HG02885 (cell line): ENCODE measurements at regions not wholly inside any gene's neighbourhood (a gene's known extent, or its start where the extent isn't known, plus 50 kb on each side); places are given as distances from the start of the nearest gene placed in this dataset.

Experiments
- ATAC-seq: cut with Tn5 transposase; IDR thresholded peaks from one replicate; pipeline ENCODE4 v1.9.1; 2021; ENCODE audit warnings: mild to moderate bottlenecking; ENCODE audit not compliant: unreplicated experiment, poor library complexity

GRCh38 chr7:155138204-155138603, 68.1 kb downstream of the HTR5A start:
- ATAC-seq = no peak

GRCh38 chr7:155141562-155141961, 71.4 kb downstream of the HTR5A start:
- ATAC-seq = no peak

GRCh38 chr7:155143381-155143780, 73.3 kb downstream of the HTR5A start:
- no peak for ATAC-seq

GRCh38 chr7:155144371-155144770, 74.2 kb downstream of the HTR5A start:
- ATAC-seq = no peak

- no peak for ATAC-seq
Measured at GRCh38 chr7:155145477-155146255, 75.5 kb downstream of the HTR5A start.

GRCh38 chr7:155147172-155147571, 77.0 kb downstream of the HTR5A start:
- no peak for ATAC-seq

GRCh38 chr7:155147624-155148023, 77.5 kb downstream of the HTR5A start:
- no peak for ATAC-seq

GRCh38 chr7:155153676-155154075, 83.6 kb downstream of the HTR5A start:
- ATAC-seq = no peak

GRCh38 chr7:155154586-155154985, 84.5 kb downstream of the HTR5A start:
- no peak for ATAC-seq

GRCh38 chr7:155161690-155162089, 91.6 kb downstream of the HTR5A start:
- ATAC-seq = no peak

- ATAC-seq = no peak
Measured at GRCh38 chr7:155162422-155162821, 92.3 kb downstream of the HTR5A start.

- ATAC-seq = no peak
Measured at GRCh38 chr7:155163696-155164095, 93.6 kb downstream of the HTR5A start.

GRCh38 chr7:155164316-155164715, 94.2 kb downstream of the HTR5A start:
- ATAC-seq = no peak

GRCh38 chr7:155166108-155166507, 96.0 kb downstream of the HTR5A start:
- no peak for ATAC-seq

GRCh38 chr7:155166673-155167370, 96.7 kb downstream of the HTR5A start:
- peak; percentile 82 for ATAC-seq

- no peak for ATAC-seq
Measured at GRCh38 chr7:155167706-155168365, 97.7 kb downstream of the HTR5A start.

- ATAC-seq = no peak
Measured at GRCh38 chr7:155168597-155169480, 98.7 kb downstream of the HTR5A start.

GRCh38 chr7:155169498-155170065, 99.5 kb downstream of the HTR5A start:
- ATAC-seq = no peak

- no peak for ATAC-seq
Measured at GRCh38 chr7:155170331-155170730, 100.2 kb downstream of the HTR5A start.

- no peak for ATAC-seq
Measured at GRCh38 chr7:155172141-155172540, 102.0 kb downstream of the HTR5A start.
